Heart left ventricle (tissue), 16 donors: ENCODE measurements at regions not wholly inside any gene's neighbourhood (a gene's known extent, or its start where the extent isn't known, plus 50 kb on each side); places are given as distances from the start of the nearest gene placed in this dataset.

Source experiments
- ATAC-seq, 4 donors: fragments of 200-7000 bp; cut with Tn5 transposase; one replicate each; pipeline ENCODE4 v1.9.1; 2020 to 2022; ENCODE audit warnings: moderate library complexity in 4 of 4, mild to moderate bottlenecking in 3 of 4, moderate number of reproducible peaks in 1 of 4
- DNase-seq, 5 donors: peaks; one replicate each; pipeline ENCODE4 v3.0.0-alpha.2; 2020
- H3K27ac ChIP-seq, 12 donors: fragments of 200-600 bp; sonication (generic) in 4 of 12; one replicate each; pipeline versions ENCODE4 v1.5.0 to v1.8.0; 2016 to 2022; ENCODE audit warnings: mild to moderate bottlenecking in 2 of 12
- H3K27me3 ChIP-seq, 9 donors: fragments of 200-600 bp; sonication (generic) in 2 of 9; one replicate each; pipeline versions ENCODE4 v1.5.1 to v1.8.0; 2016 to 2022; ENCODE audit warnings: mild to moderate bottlenecking in 3 of 9
- H3K36me3 ChIP-seq, 9 donors: fragments of 200-600 bp; sonication (generic) in 2 of 9; one replicate each; pipeline versions ENCODE4 v1.5.0 to v1.8.0; 2018 to 2022; ENCODE audit warnings: mild to moderate bottlenecking in 2 of 9
- H3K4me1 ChIP-seq, 12 donors: fragments of 200-600 bp; sonication (generic) in 4 of 12; one replicate each; pipeline versions ENCODE4 v1.5.0 to v1.8.0; 2016 to 2022; ENCODE audit warnings: mild to moderate bottlenecking in 3 of 12
- H3K4me3 ChIP-seq, 12 donors: fragments of 200-600 bp; sonication (generic) in 4 of 12; one replicate each; pipeline versions ENCODE4 v1.5.0 to v1.8.0; 2017 to 2022; ENCODE audit warnings: mild to moderate bottlenecking in 9 of 12, moderate library complexity in 4 of 12
- H3K9me3 ChIP-seq, 12 donors: fragments of 200-600 bp; sonication (generic) in 4 of 12; one replicate each; pipeline versions ENCODE4 v1.5.0 to v1.8.0; 2016 to 2022; ENCODE audit warnings: mild to moderate bottlenecking in 1 of 12
- POLR2A ChIP-seq, 2 donors: fragments of 450-650 bp; IDR thresholded peaks; one replicate each; pipeline ENCODE4 v1.6.1; 2017; ENCODE audit warnings: antibody characterized with exemption in 2 of 2, mild to moderate bottlenecking in 2 of 2, moderate library complexity in 2 of 2
- WGBS, 4 donors: extraction: QIAGEN DNeasy Blood & Tissue Kit in 2 of 4; methylation state at CpG; one replicate each; pipeline versions ENCODE4 v1.1.5 to v1.1.7; 2013 to 2018; 5-methylcytosine and 5-hydroxymethylcytosine counted together
- intact Hi-C, 10 donors: fragments of 100-400 bp; cut with DNase I; formaldehyde crosslinking; loops; one replicate each; pipeline versions ENCODE4 v1.11.1 to v1.14.2; 2022
- TF ChIP-seq, protein P1 (sequence below), 12 donors: fragments of 200-600 bp; sonication (generic) in 4 of 12; IDR thresholded peaks; one replicate each; pipeline versions ENCODE4 v1.5.0 to v1.8.0; 2018 to 2022; ENCODE audit warnings: antibody characterized with exemption in 12 of 12, mild to moderate bottlenecking in 5 of 12
- donor health status: ischemic (EF 13 %, LVEDD 7.1; RV severe dilation, severe dysfunction).
- donor health status: healthy with polysubstance abuse.
- donor health status: DM: no; HTN: yes; CAD: no.
- donor health status: DM: no; HTN: no; CAD: no.
- donor health status: ischemic (EF 25% LVEDD 6.9; RV normal size, moderate dysfunction).
- donor health status: ischemic (EF 25% LVEDD 5.7; RV mildly dilated, moderate dysfunction).
- donor health status: healthy.
- donor health status: DM: yes; HTN: yes; CAD: no.
- donor health status: ischemic (EF 35%, LVEDD 5.7; RV mildly dilated, moderate dysfunction).
- donor health status: nonischemic (EF 11% LVEDD 7.7; RV severe dilation, severe dysfunction).
- donor health status: DM: yes; HTN: yes; CAD: no.
- donor health status: PGD.
- donor health status: ischemic (EF 29% LVEDD 5.4; RV normal size, mild dysfunction).
- donor health status: nonischemic (EF 23%, LVEDD 6.1; RV moderate dilation, normal function).

DNA sequence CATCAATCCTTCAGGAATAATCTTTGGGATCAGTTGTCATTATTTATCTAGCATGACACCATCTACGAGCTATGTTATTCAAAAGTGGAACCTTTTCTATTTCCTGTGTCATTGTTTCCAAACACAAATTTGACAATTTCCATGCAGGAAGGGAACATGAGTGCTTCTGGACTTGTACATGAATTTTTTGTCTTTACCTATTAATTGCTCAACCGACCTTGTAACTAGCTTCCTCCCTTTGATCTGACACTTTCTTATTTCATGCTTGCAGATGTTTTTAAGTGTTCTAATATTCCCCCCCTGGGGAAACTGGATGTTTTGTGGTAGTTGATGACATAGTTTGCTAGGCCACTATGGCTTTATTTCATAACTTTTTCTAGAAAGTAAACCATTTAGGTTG is 139.4 kb downstream of the BMP2 start:
- no peak for ATAC-seq
- TF ChIP-seq, protein P1, sequence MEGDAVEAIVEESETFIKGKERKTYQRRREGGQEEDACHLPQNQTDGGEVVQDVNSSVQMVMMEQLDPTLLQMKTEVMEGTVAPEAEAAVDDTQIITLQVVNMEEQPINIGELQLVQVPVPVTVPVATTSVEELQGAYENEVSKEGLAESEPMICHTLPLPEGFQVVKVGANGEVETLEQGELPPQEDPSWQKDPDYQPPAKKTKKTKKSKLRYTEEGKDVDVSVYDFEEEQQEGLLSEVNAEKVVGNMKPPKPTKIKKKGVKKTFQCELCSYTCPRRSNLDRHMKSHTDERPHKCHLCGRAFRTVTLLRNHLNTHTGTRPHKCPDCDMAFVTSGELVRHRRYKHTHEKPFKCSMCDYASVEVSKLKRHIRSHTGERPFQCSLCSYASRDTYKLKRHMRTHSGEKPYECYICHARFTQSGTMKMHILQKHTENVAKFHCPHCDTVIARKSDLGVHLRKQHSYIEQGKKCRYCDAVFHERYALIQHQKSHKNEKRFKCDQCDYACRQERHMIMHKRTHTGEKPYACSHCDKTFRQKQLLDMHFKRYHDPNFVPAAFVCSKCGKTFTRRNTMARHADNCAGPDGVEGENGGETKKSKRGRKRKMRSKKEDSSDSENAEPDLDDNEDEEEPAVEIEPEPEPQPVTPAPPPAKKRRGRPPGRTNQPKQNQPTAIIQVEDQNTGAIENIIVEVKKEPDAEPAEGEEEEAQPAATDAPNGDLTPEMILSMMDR (IDR thresholded peaks at IDR 0.05), result no peak
- TF ChIP-seq POLR2A (IDR thresholded peaks at IDR 0.05), result no peak
- DNase-seq, result no peak
- no peaks in the 10 kb centered on the region for H3K4me1 ChIP-seq
- intact Hi-C loops, result no loop called here
- no peaks in the 10 kb centered on the region for H3K36me3 ChIP-seq
- no peak overlapping the region for H3K27ac ChIP-seq
- no peaks in the 10 kb centered on the region for H3K27me3 ChIP-seq
- no peak overlapping the region for H3K4me3 ChIP-seq
- 50 to 63% (median 56%) methylated on average over 2 of the region's 2 CpGs for whole genome bisulfite sequencing, 4 donors
- no peaks in the 10 kb centered on the region for H3K9me3 ChIP-seq

DNA sequence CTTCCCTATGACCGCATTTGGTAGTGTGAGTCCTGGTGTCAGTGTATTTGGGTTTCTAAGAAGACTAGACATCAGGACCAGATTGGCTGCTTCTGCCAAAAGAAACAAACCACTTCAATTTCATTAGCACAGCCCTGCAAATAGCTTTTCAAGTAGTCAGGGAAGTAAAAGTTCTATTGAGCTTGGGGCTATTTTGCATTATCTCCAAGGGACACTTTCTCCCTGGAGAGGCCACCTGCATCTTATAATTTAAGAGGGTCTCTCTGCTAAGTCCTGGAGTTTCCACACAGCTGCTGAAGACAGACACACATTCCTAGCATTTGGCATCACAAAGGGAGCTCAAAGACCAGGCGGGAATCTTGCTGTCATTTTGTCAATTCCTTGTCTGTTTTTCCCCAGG is 141.2 kb downstream of the BMP2 start:
- no peak for ATAC-seq
- intact Hi-C loops, result no loop called here
- Histone ChIP-seq H3K27me3 (no peaks in the 10 kb centered on the region), H3K9me3 (no peaks in the 10 kb centered on the region), H3K36me3 (no peaks in the 10 kb centered on the region), H3K27ac (no peak overlapping the region), H3K4me1 (no peaks in the 10 kb centered on the region), H3K4me3 (no peak overlapping the region)
- 61 to 81% (median 75%) methylated on average over 2 of the region's 2 CpGs for WGBS, 4 donors
- no peak for TF ChIP-seq POLR2A (IDR thresholded peaks at IDR 0.05)
- TF ChIP-seq, protein P1 (IDR thresholded peaks at IDR 0.05), result no peak
- DNase-seq, result no peak

DNA sequence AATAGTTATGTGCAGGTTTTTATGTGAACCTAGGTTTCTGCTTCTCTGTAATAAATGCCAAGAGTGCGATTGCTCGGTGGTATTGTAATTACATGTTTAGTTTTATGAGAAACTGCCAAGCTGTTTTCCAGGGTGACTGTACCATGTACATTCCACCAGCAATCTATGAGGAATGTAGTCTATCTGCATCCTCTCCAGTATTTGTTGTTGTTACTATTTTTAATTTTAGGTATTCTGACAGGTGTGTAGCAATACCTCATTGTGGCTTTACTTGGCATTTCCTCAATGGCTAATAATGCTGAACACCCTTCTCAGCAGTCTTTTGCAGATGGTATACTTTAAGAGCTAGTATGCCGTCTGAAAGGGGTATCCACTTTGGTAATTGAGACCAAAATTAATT is 142.1 kb downstream of the BMP2 start:
- Histone ChIP-seq H3K36me3 (no peaks in the 10 kb centered on the region), H3K27me3 (no peaks in the 10 kb centered on the region), H3K27ac (no peak overlapping the region), H3K4me3 (no peak overlapping the region), H3K9me3 (no peaks in the 10 kb centered on the region), H3K4me1 (no peaks in the 10 kb centered on the region)
- no peak for ATAC-seq
- WGBS, 4 donors, result 87 to 96% (median 90%) methylated on average over 3 of the region's 3 CpGs
- TF ChIP-seq POLR2A (IDR thresholded peaks at IDR 0.05), result no peak
- TF ChIP-seq, protein P1 (IDR thresholded peaks at IDR 0.05), result no peak
- DNase-seq, result no peak
- intact Hi-C loops, result no loop called here

DNA sequence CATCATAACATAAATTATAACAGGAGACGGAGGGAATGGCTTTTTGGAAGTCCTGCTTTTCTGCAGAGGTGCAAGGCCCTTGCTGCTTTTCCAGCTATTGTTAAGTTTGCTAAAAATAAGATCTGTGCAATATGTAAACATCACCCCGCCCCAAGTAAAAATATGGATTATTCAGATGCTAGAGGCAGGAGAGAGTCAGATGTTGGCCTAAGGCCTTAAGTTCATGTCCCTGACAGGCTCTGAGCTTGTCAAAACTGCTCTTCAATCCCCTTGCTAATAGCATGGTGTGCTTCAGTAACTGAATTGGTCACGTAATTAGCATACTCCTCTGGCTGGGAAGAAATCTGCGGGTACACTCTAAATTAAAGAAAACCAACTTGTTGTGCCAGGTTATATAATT is 147.5 kb downstream of the BMP2 start:
- DNase-seq (no peak), ATAC-seq (no peak)
- 73 to 83% (median 81%) methylated on average over 4 of the region's 4 CpGs for WGBS, 4 donors
- TF ChIP-seq POLR2A (IDR thresholded peaks at IDR 0.05), result no peak
- TF ChIP-seq, protein P1 (IDR thresholded peaks at IDR 0.05), result no peak
- Histone ChIP-seq H3K27ac (no peak overlapping the region), H3K4me3 (no peak overlapping the region), H3K27me3 (no peaks in the 10 kb centered on the region), H3K9me3 (no peaks in the 10 kb centered on the region), H3K4me1 (no peaks in the 10 kb centered on the region), H3K36me3 (no peaks in the 10 kb centered on the region)
- intact Hi-C loops, result no loop called here
